Right atrium auricular region (tissue), 2 donors: ENCODE measurements at regions not wholly inside any gene's neighbourhood (a gene's known extent, or its start where the extent isn't known, plus 50 kb on each side); places are given as distances from the start of the nearest gene placed in this dataset.
A peak's percentile ranks its signal among the peaks of the same experiment; 100 is the strongest.
"Not testable (repeated sequence)": the region's sequence is repeated elsewhere in the genome, so short reads cannot be mapped to it uniquely, and the experiment has no call there.

Experiments used
- DNase-seq: peaks from one replicate; pipeline ENCODE4 v3.0.0-alpha.2; 2019; ENCODE audit warnings: low spot score
- H3K27ac ChIP-seq, 2 donors: fragments of 200-600 bp; sonication (generic); 1 replicate in 1 of 2; 2 replicates in 1 of 2; pipeline ENCODE4 v1.5.1; 2016 to 2019
- H3K27me3 ChIP-seq, 2 donors: fragments of 200-600 bp; sonication (generic); one replicate each; pipeline versions ENCODE4 v1.5.1 to v1.6.0; 2017 to 2019
- H3K36me3 ChIP-seq: fragments of 200-600 bp; sonication (generic); one replicate; pipeline ENCODE4 v1.5.1; 2016
- H3K4me1 ChIP-seq, 2 donors: fragments of 200-600 bp; sonication (generic); one replicate each; pipeline versions ENCODE4 v1.5.1 to v1.6.0; 2017 to 2019
- H3K4me3 ChIP-seq, 2 donors: fragments of 200-600 bp; sonication (generic); 1 replicate in 1 of 2; 2 replicates in 1 of 2; pipeline ENCODE4 v1.5.1; 2017 to 2019; ENCODE audit warnings: mild to moderate bottlenecking in 1 of 2, moderate library complexity in 1 of 2
- H3K9me3 ChIP-seq, 2 donors: fragments of 200-600 bp; sonication (generic); one replicate each; pipeline ENCODE4 v1.5.1; 2019
- CTCF ChIP-seq, 2 donors: fragments of 200-600 bp; sonication (generic); IDR thresholded peaks; one replicate each; pipeline ENCODE4 v1.5.1; 2019; ENCODE audit warnings: antibody characterized with exemption in 2 of 2

- no peak for DNase-seq
- Histone ChIP-seq H3K27me3 (no peaks in the 10 kb centered on the region), H3K9me3 (no peaks in the 10 kb centered on the region), H3K4me1 (no peaks in the 10 kb centered on the region), H3K27ac (no peak overlapping the region), H3K4me3 (no peak overlapping the region), H3K36me3 (no peaks in the 10 kb centered on the region)
- no peak for TF ChIP-seq CTCF (IDR thresholded peaks at IDR 0.05)
These were observed 941.3 kb downstream of the TBC1D32 start for GRCh38 chr6:120392941-120393340.

DNA sequence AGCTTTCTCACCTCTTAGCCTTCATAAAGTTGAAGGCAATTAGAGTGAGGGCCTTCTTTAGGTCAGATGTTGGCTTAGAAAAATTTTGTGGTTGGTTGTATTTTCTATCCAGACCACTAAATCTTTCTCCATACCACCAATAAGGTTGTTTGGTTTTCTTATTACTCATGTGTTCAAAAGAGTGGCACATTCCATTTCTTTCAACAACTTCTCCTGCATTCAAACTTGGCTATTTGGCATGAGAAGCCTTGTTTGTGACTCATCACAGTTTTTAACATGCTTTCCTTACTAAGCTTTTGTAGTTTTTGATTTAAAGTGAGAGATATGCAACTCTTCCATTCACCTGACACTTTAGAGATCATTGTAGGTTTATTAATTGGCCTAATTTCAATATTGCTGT, 949.6 kb downstream of the TBC1D32 start:
- Histone ChIP-seq H3K27ac (no peak overlapping the region), H3K27me3 (no peaks in the 10 kb centered on the region), H3K4me3 (no peak overlapping the region), H3K36me3 (no peaks in the 10 kb centered on the region), H3K4me1 (no peaks in the 10 kb centered on the region), H3K9me3 (no peaks in the 10 kb centered on the region)
- no peak for TF ChIP-seq CTCF (IDR thresholded peaks at IDR 0.05)
- DNase-seq: no peak

DNA sequence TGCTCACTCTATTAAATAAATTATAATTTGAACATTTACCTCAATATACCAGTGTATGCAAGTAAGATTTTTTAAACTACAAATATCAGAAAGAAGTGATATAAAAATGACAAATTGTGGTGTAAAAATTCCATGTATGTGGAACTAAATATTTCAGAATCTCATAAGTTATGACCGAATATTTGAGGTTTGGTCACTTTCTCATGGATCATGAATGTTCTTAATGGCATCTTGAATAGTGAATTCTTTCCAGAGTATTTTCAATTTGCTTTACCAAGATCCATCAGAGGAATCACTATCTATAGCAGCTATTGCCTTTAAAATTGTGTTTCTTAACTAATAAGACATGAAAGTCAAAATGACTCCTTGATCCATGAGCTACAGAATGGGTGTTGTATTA, 950.6 kb downstream of the TBC1D32 start:
- Histone ChIP-seq H3K27ac (no peak overlapping the region), H3K9me3 (no peaks in the 10 kb centered on the region)

GRCh38 chr6:120378582-120379220, 955.6 kb downstream of the TBC1D32 start:
- Histone ChIP-seq H3K27ac (no peak overlapping the region), H3K9me3 (no peaks in the 10 kb centered on the region), H3K27me3 (no peaks in the 10 kb centered on the region), H3K36me3 (no peaks in the 10 kb centered on the region), H3K4me3 (no peak overlapping the region), H3K4me1 (no peaks in the 10 kb centered on the region)
- peak in 1 of 2 donors; percentile 48 for TF ChIP-seq CTCF (IDR thresholded peaks at IDR 0.05)
- DNase-seq: no peak

More for the DNA sequence above, 950.6 kb downstream of the TBC1D32 start:
- TF ChIP-seq CTCF (IDR thresholded peaks at IDR 0.05): no peak
- H3K36me3 ChIP-seq: no peaks in the 10 kb centered on the region
- H3K4me1 ChIP-seq: no peaks in the 10 kb centered on the region
- no peaks in the 10 kb centered on the region for H3K27me3 ChIP-seq
- no peak overlapping the region for H3K4me3 ChIP-seq
- DNase-seq: no peak

DNA sequence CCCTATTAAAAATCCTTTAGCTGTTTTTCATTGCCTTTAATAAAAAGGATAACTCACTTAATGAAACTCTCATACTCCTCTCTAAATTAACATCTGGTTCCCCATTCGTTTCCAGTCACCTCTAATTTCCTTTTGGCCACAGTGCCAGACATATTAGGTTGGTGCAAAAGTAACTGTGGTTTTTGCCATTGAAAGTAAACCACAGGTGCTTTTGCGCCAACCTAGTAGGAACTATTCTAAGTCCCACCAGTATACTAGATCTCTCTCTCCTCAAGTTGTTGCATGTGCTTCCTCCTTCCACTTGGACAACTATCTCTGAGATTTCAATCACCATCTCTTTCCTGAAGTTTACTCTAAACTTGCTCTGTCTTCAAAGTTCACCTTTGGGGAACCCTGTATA, 961.1 kb downstream of the TBC1D32 start:
- Histone ChIP-seq H3K9me3 (no peaks in the 10 kb centered on the region), H3K4me3 (no peak overlapping the region), H3K27ac (no peak overlapping the region), H3K36me3 (no peaks in the 10 kb centered on the region), H3K27me3 (no peaks in the 10 kb centered on the region), H3K4me1 (no peaks in the 10 kb centered on the region)
- DNase-seq: no peak
- TF ChIP-seq CTCF (IDR thresholded peaks at IDR 0.05): no peak

GRCh38 chr6:120363429-120363828, 970.9 kb downstream of the TBC1D32 start:
- no peak for TF ChIP-seq CTCF (IDR thresholded peaks at IDR 0.05)

GRCh38 chr6:120358535-120358934, 975.7 kb downstream of the TBC1D32 start:
- not testable (repeated sequence) for H3K36me3 ChIP-seq, H3K27ac ChIP-seq, H3K4me1 ChIP-seq, H3K27me3 ChIP-seq, H3K4me3 ChIP-seq, DNase-seq
- H3K9me3 ChIP-seq: peaks cover 0 to 26% of the 10 kb centered on the region in 2 donors

More at GRCh38 chr6:120363429-120363828, 970.9 kb downstream of the TBC1D32 start:
- Histone ChIP-seq H3K4me3 (no peak overlapping the region), H3K4me1 (no peaks in the 10 kb centered on the region), H3K27ac (no peak overlapping the region), H3K36me3 (no peaks in the 10 kb centered on the region), H3K9me3 (peaks cover 0 to 18% of the 10 kb centered on the region in 2 donors), H3K27me3 (no peaks in the 10 kb centered on the region)
- no peak for DNase-seq
